Fibroblast of lung (primary cell): ENCODE measurements at regions not wholly inside any gene's neighbourhood (a gene's known extent, or its start where the extent isn't known, plus 50 kb on each side); places are given as distances from the start of the nearest gene placed in this dataset.

Experiments
- DNase-seq, 2 donors: peaks; one replicate each; pipeline versions ENCODE4 v3.0.0 to v3.0.0-alpha.2; 2010; ENCODE audit warnings: low read depth in 2 of 2
- H2AFZ ChIP-seq: 2 replicates; pipeline ENCODE4 v1.5.1; 2012; ENCODE audit warnings: low read length, control low read depth, inconsistent platforms
- H3K27ac ChIP-seq: 2 replicates; pipeline ENCODE4 v1.5.1; 2011; ENCODE audit warnings: low read length, control low read depth; ENCODE audit not compliant: insufficient read depth
- H3K27me3 ChIP-seq: 2 replicates; pipeline ENCODE4 v1.5.1; 2011; ENCODE audit warnings: mild to moderate bottlenecking, low read length; ENCODE audit not compliant: control insufficient read depth, insufficient read depth
- H3K36me3 ChIP-seq: 2 replicates; pipeline ENCODE4 v1.5.1; 2011; ENCODE audit warnings: low read length; ENCODE audit not compliant: control insufficient read depth, insufficient read depth
- H3K4me1 ChIP-seq: 2 replicates; pipeline ENCODE4 v1.5.1; 2011; ENCODE audit warnings: low read length; ENCODE audit not compliant: control insufficient read depth, insufficient read depth; ENCODE audit errors: extremely low read depth
- H3K4me2 ChIP-seq: 2 replicates; pipeline ENCODE4 v1.5.1; 2011; ENCODE audit warnings: low read length, control low read depth; ENCODE audit not compliant: insufficient read depth; ENCODE audit errors: extremely low read depth
- H3K4me3 ChIP-seq, 4 experiments: fragments of 200-600 bp in 1 of 4; sonication (generic) in 1 of 4; replicated peaks in 1 of 4; 2 replicates each; pipeline ENCODE4 v1.5.1; 2011 to 2016; ENCODE audit warnings: low read length in 4 of 4, low read depth in 3 of 4, mild to moderate bottlenecking in 3 of 4, control low read depth in 2 of 4, inconsistent platforms in 1 of 4, mixed read lengths in 1 of 4; ENCODE audit not compliant: insufficient read depth in 1 of 4; ENCODE audit errors: control extremely low read depth in 1 of 4
- H3K79me2 ChIP-seq: 2 replicates; pipeline ENCODE4 v1.5.1; 2012; ENCODE audit warnings: mild to moderate bottlenecking, low read length, inconsistent platforms; ENCODE audit not compliant: control insufficient read depth, insufficient read depth
- H3K9ac ChIP-seq: 2 replicates; pipeline ENCODE4 v1.5.1; 2011; ENCODE audit warnings: mild to moderate bottlenecking, low read length, control low read depth; ENCODE audit not compliant: insufficient read depth
- H3K9me3 ChIP-seq: 2 replicates; pipeline ENCODE4 v1.5.1; 2012; ENCODE audit warnings: low read depth, low read length; ENCODE audit not compliant: control insufficient read depth, insufficient read depth
- H4K20me1 ChIP-seq: 2 replicates; pipeline ENCODE4 v1.5.1; 2011; ENCODE audit warnings: low read length; ENCODE audit not compliant: control insufficient read depth, insufficient read depth; ENCODE audit errors: extremely low read depth
- CTCF ChIP-seq, 2 donors: IDR thresholded peaks in 1 of 2; conservative IDR thresholded peaks in 1 of 2; 1 replicate in 1 of 2; 2 replicates in 1 of 2; pipeline ENCODE4 v1.5.1; 2011 to 2012; ENCODE audit warnings: low read length in 2 of 2, control low read depth in 1 of 2, inconsistent platforms in 1 of 2, low read depth in 1 of 2, mild to moderate bottlenecking in 1 of 2
- EZH2 ChIP-seq: IDR thresholded peaks from 2 replicates; pipeline ENCODE4 v1.5.1; 2012; ENCODE audit warnings: low read length, control low read depth, mild to moderate bottlenecking; ENCODE audit errors: missing control alignments

- no peak for DNase-seq
- Histone ChIP-seq H3K9me3 (no peaks in the 10 kb centered on the region), H3K4me3 (no peak overlapping the region), H3K36me3 (no peaks in the 10 kb centered on the region), H2AFZ (no peak overlapping the region), H3K27ac (no peak overlapping the region), H3K27me3 (no peaks in the 10 kb centered on the region), H3K4me1 (no peaks in the 10 kb centered on the region), H3K79me2 (no peaks in the 10 kb centered on the region), H3K4me2 (no peak overlapping the region), H4K20me1 (no peaks in the 10 kb centered on the region), H3K9ac (no peak overlapping the region)
- TF ChIP-seq EZH2 (no peak), CTCF (conservative IDR thresholded peaks at IDR 0.05 in 1 of 2, IDR thresholded peaks at IDR 0.05 in 1 of 2; ENCODE audit: low read depth in 1 of 2, low read length in 2 of 2) (no peak)
These were observed 330.3 kb upstream of the THBS1 start for GRCh38 chr15:39250460-39251186.

- H3K27me3 ChIP-seq = no peaks in the 10 kb centered on the region
- H3K4me2 ChIP-seq = no peak overlapping the region
- H3K27ac ChIP-seq = no peak overlapping the region
- H3K79me2 ChIP-seq = no peaks in the 10 kb centered on the region
- TF ChIP-seq EZH2 = no peak
- TF ChIP-seq CTCF (conservative IDR thresholded peaks at IDR 0.05 in 1 of 2, IDR thresholded peaks at IDR 0.05 in 1 of 2; ENCODE audit: low read depth in 1 of 2, low read length in 2 of 2) = no peak
- no peak overlapping the region for H3K9ac ChIP-seq
- no peaks in the 10 kb centered on the region for H3K36me3 ChIP-seq
- no peaks in the 10 kb centered on the region for H4K20me1 ChIP-seq
- H3K4me3 ChIP-seq = no peak overlapping the region
- peak in 1 of 2 donors; percentile 81 for DNase-seq
- H3K4me1 ChIP-seq = no peaks in the 10 kb centered on the region
- H2AFZ ChIP-seq = no peak overlapping the region
- H3K9me3 ChIP-seq = no peaks in the 10 kb centered on the region
These were observed 329.3 kb upstream of the THBS1 start for GRCh38 chr15:39251413-39252133.

- Histone ChIP-seq H4K20me1 (no peaks in the 10 kb centered on the region), H3K79me2 (no peaks in the 10 kb centered on the region), H3K9me3 (no peaks in the 10 kb centered on the region), H3K4me3 (no peak overlapping the region), H2AFZ (no peak overlapping the region), H3K4me1 (no peaks in the 10 kb centered on the region), H3K4me2 (no peak overlapping the region), H3K9ac (no peak overlapping the region), H3K27me3 (no peaks in the 10 kb centered on the region), H3K27ac (no peak overlapping the region), H3K36me3 (no peaks in the 10 kb centered on the region)
- TF ChIP-seq CTCF (conservative IDR thresholded peaks at IDR 0.05 in 1 of 2, IDR thresholded peaks at IDR 0.05 in 1 of 2; ENCODE audit: low read depth in 1 of 2, low read length in 2 of 2) (no peak), EZH2 (no peak)
- no peak for DNase-seq
These were observed 328.8 kb upstream of the THBS1 start for GRCh38 chr15:39252134-39252470.
